NB4 (cell line): ENCODE measurements at regions not wholly inside any gene's neighbourhood (a gene's known extent, or its start where the extent isn't known, plus 50 kb on each side); places are given as distances from the start of the nearest gene placed in this dataset.

Source experiments
- DNase-seq: peaks from one replicate; pipeline ENCODE4 v3.0.0; 2010; ENCODE audit warnings: low read depth
- H3K4me3 ChIP-seq: one replicate; pipeline ENCODE4 v1.5.1; 2011; ENCODE audit warnings: mild to moderate bottlenecking, low read depth, low read length, moderate library complexity
- MYC ChIP-seq: IDR thresholded peaks from 2 replicates; pipeline ENCODE4 v1.6.1; 2011; ENCODE audit warnings: low read depth, low read length
- POLR2A ChIP-seq: IDR thresholded peaks from 2 replicates; pipeline ENCODE4 v1.6.1; 2011; ENCODE audit warnings: mild to moderate bottlenecking; ENCODE audit not compliant: insufficient read length; ENCODE audit errors: extremely low read depth
- TF ChIP-seq, protein P1 (sequence below): IDR thresholded peaks from 2 replicates; pipeline ENCODE4 v1.6.1; 2011; ENCODE audit warnings: low read depth, low read length
- TF ChIP-seq, protein P2 (sequence below): IDR thresholded peaks from one replicate; pipeline ENCODE4 v1.5.1; 2012; ENCODE audit warnings: low read depth, low read length

DNA sequence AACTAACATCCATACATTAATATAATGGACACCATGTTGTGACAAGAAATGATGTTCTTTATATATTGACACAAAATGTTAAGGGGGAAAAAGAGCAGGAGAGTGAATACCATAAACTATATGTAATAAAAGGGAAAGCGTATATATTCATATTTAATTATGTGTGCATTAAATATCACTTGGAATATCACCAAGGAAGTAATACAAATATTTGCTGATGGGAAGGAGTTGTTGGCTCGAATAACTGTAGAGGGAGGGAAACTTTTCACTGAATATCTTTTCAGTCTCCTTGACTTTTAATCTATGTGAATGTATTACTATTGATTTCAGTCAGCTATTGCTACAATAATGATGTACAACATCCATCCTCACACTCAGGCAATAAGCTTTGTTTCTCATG is 167.0 kb upstream of the DPH6 start:
- H3K4me3 ChIP-seq = no peak overlapping the region
- TF ChIP-seq, protein P1, sequence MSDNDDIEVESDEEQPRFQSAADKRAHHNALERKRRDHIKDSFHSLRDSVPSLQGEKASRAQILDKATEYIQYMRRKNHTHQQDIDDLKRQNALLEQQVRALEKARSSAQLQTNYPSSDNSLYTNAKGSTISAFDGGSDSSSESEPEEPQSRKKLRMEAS = no peak
- TF ChIP-seq, protein P2, sequence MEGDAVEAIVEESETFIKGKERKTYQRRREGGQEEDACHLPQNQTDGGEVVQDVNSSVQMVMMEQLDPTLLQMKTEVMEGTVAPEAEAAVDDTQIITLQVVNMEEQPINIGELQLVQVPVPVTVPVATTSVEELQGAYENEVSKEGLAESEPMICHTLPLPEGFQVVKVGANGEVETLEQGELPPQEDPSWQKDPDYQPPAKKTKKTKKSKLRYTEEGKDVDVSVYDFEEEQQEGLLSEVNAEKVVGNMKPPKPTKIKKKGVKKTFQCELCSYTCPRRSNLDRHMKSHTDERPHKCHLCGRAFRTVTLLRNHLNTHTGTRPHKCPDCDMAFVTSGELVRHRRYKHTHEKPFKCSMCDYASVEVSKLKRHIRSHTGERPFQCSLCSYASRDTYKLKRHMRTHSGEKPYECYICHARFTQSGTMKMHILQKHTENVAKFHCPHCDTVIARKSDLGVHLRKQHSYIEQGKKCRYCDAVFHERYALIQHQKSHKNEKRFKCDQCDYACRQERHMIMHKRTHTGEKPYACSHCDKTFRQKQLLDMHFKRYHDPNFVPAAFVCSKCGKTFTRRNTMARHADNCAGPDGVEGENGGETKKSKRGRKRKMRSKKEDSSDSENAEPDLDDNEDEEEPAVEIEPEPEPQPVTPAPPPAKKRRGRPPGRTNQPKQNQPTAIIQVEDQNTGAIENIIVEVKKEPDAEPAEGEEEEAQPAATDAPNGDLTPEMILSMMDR = no peak
- no peak for TF ChIP-seq MYC
- TF ChIP-seq POLR2A = no peak
- DNase-seq = no peak

DNA sequence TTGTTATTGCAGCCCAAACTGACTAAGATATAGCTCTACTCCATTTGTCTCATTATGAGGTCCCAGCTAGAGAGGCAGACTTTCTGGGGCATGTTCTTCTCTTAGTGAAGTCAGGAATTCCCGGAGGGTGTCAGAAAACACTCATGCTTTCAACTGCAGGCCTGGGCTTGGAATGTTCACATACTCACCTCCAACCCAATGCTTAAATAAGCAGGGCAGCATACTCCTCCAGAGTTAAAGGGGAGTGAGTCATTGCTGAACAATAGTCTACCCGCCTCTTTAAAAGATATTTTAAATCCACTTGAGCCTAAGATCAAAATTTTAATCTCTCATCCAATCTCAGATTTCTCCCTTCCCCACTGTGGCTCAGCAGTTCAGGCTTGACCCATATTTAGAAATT is 167.8 kb upstream of the DPH6 start:
- no peak for DNase-seq
- TF ChIP-seq MYC = no peak
- TF ChIP-seq, protein P1 = no peak
- no peak overlapping the region for H3K4me3 ChIP-seq

DNA sequence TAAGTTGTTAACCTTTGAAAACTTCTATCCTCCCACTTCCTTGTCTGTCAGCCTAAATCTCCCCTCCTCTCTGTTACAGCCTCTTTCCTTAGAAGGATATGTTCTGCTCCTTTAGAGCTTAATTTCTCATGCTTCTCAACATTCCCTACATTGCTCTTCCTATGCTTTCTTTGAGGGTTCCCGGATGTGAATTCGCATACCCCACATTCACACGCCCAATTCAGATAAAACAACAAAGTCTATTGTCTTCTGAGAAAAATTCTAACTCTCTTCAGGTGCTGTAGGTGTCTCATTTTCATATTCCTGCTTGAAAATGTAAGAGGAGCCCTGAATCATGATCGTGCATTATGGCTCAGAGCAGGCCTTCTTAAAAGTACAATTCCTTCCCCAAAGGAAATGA is 171.8 kb upstream of the DPH6 start:
- TF ChIP-seq, protein P2 = no peak
- no peak for TF ChIP-seq MYC
- TF ChIP-seq, protein P1 = no peak
- TF ChIP-seq POLR2A = no peak
- DNase-seq = no peak
- no peak overlapping the region for H3K4me3 ChIP-seq

DNA sequence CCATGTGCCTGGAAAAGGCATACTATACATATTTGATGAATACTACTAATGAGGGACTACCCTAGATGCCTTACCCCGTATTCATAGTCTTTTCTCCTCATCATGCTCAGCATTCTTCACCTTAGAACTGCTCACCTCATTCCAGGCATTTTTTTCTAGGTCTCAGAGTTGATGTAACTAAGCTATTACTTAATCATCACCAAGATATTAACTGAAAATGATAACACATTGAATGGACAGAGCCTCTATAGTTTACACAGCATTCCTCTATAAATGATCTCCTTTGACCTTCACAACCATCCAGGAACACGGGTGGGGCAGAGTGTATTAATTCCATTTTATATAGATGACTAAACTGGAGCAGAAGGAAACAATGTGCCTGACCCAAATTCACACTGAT is 174.1 kb upstream of the DPH6 start:
- H3K4me3 ChIP-seq = no peak overlapping the region
- no peak for DNase-seq
- TF ChIP-seq MYC = no peak
- TF ChIP-seq, protein P2 = no peak

DNA sequence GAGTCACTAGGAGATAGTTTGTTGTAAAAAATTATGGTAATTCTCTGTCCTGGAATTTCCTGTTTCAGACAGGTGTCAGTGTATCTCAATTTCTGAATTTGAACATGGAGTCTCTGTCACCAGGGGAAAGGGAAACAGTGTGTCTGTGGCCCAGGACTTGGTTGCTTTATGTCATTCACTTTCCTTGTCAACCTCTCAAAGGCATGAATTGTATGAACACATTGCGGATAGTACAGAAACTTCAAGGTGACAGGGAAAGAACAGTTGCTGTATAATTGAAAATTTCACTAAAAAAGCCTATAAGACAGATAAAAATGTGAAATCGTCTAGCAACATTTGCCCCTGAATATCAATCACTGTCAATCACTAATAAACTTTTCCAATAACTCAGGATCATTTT is 175.0 kb upstream of the DPH6 start:
- no peak overlapping the region for H3K4me3 ChIP-seq
- TF ChIP-seq POLR2A (no peak), MYC (no peak)
- TF ChIP-seq, protein P2 = no peak
- TF ChIP-seq, protein P1 = no peak
- no peak for DNase-seq

DNA sequence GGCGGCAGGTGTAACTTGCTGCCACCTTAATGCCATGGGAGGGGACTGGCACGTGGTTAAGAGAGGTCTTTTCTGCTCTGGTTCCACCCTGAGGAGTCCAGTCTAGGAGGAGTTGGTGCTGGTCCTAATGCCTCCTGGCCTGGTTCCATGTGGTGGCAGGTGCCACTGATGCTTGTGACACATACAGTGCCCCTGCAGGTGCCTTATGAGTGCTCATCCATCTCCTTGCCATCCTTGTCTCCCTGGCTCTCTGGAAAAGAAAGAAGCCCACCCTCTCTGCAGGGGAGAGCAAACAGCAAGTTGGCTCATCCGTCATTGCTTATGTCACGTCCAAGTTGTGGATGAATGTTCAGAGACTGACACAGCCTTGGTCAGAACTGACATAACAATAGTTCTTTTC is 175.8 kb upstream of the DPH6 start:
- no peak for DNase-seq
- TF ChIP-seq, protein P2 = no peak
- TF ChIP-seq, protein P1 = no peak
- no peak for TF ChIP-seq POLR2A
- no peak for TF ChIP-seq MYC
- H3K4me3 ChIP-seq = no peak overlapping the region
